NCI-H146 (cell line): ENCODE measurements at regions not wholly inside any gene's neighbourhood (a gene's known extent, or its start where the extent isn't known, plus 50 kb on each side); places are given as distances from the start of the nearest gene placed in this dataset.

Experiments used
- DNase-seq: peaks from one replicate; lab custom pipeline; 2025; lab: John Stamatoyannopoulos, UW

GRCh38 chr5:79871364-79872120 is 119.5 kb downstream of the MTX3 start:
- no peak for DNase-seq

- DNase-seq, result no peak
Measured at GRCh38 chr5:79868163-79868670, 122.8 kb downstream of the MTX3 start.

GRCh38 chr5:79865579-79865978 is 125.5 kb downstream of the MTX3 start:
- DNase-seq, result no peak

GRCh38 chr5:79864364-79864763 is 126.7 kb downstream of the MTX3 start:
- DNase-seq, result no peak

GRCh38 chr5:79859588-79859987 is 131.5 kb downstream of the MTX3 start:
- DNase-seq, result no peak

- no peak for DNase-seq
Measured at GRCh38 chr5:79858410-79858723, 132.7 kb downstream of the MTX3 start.

- DNase-seq, result peak; percentile 54
Measured at GRCh38 chr5:79857714-79858409, 133.2 kb downstream of the MTX3 start.

GRCh38 chr5:79856456-79857055 is 134.5 kb downstream of the MTX3 start:
- DNase-seq, result no peak

GRCh38 chr5:79853676-79854418 is 137.2 kb downstream of the MTX3 start:
- DNase-seq, result no peak

- DNase-seq, result no peak
Measured at GRCh38 chr5:79853028-79853427, 138.0 kb downstream of the MTX3 start.

GRCh38 chr5:79851391-79851863 is 139.6 kb downstream of the MTX3 start:
- DNase-seq, result no peak

GRCh38 chr5:79850941-79851340 is 140.1 kb downstream of the MTX3 start:
- DNase-seq, result no peak

- no peak for DNase-seq
Measured at GRCh38 chr5:79850316-79850822, 140.7 kb downstream of the MTX3 start.

- DNase-seq, result no peak
Measured at GRCh38 chr5:79849486-79850315, 141.4 kb downstream of the MTX3 start.
